GM03348 (cell line): ENCODE measurements at regions not wholly inside any gene's neighbourhood (a gene's known extent, or its start where the extent isn't known, plus 50 kb on each side); places are given as distances from the start of the nearest gene placed in this dataset.

Experiments
- DNase-seq: peaks from one replicate; pipeline ENCODE4 v3.0.0; 2012; ENCODE audit warnings: low spot score

- DNase-seq: no peak
Observed at GRCh38 chr11:127230392-127230791, 229.8 kb upstream of the KIRREL3 start.

DNA sequence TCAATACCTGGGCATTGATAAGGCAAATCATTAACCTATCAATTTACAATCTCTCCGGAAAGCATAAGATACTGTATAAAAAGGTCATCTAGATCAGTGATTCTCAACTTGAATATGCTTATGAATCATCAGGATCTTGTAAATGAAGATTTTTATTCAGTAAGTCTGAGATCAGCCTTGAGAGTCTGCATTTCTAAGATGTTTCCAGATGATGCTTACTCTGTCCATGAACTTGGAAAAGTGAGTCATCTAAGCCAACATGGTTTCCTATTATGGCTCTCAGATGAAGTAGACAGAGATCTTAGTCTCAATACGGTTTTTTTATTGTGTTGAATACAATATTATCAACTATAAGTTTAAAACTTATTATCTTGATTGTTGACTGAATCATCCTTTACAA lies 226.4 kb upstream of the KIRREL3 start:
- no peak for DNase-seq

DNA sequence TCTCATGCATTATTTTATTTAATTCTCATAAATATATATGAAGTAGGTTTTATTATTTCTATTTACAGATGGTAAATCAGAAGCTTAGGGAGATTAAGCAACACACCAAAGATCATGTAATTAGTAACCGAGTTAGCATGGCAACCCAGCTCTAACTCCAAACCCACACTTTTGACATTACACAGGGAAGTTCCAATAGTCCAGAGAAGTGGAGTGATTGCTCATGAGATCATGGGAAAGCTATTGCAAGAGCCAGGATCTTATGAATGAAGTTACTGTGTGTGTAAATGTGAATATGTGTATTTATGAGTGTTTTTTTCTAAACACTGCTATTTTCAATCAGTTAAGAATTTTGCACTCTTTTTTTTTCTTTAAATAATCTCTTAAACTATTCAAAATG lies 225.8 kb upstream of the KIRREL3 start:
- DNase-seq: no peak

- DNase-seq: no peak
Observed at GRCh38 chr11:127225619-127226018, 225.0 kb upstream of the KIRREL3 start.

- DNase-seq: no peak
Observed at GRCh38 chr11:127224276-127224675, 223.7 kb upstream of the KIRREL3 start.

DNA sequence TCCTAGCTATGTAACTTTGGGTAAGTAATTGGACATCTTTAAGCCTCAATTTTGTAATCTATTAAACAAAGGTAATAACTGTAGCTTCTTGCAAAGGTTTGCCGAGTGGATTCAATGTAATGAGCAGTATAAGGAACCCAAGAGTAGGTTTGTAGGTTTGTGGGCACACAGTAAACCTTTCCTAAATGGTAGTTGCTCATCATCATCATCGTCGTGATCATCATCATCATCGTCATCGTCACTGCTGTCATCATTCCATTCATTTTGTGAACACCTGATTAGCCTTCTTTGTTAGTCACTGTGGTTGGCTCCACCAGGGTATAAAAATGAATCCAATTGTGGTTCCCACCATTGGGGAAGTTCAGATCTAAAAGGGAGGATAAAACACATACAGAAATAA lies 223.1 kb upstream of the KIRREL3 start:
- DNase-seq: no peak

DNA sequence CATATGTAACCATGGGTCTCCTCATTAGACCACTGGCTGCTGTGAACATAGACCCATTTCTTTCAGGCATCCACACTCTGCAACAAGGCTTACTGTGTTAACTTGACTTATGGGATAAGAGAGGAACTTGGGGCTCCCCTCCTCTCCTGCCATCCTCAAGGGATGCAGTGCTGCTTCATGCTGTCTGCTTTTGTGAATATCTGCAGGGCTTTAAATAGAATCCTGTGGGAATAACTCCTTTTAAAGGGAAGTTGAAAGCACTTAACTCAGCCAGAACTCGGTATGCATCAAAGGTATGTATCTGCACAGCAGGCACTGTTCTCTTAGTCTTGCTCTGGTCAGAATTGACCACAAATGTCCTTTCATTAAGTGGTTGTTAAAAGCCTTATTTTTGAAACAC lies 222.5 kb upstream of the KIRREL3 start:
- DNase-seq: no peak

GRCh38 chr11:127219704-127220103 lies 219.1 kb upstream of the KIRREL3 start:
- no peak for DNase-seq

- DNase-seq: no peak
Observed at GRCh38 chr11:127218275-127218608, 217.7 kb upstream of the KIRREL3 start.

GRCh38 chr11:127217452-127218274 lies 217.1 kb upstream of the KIRREL3 start:
- DNase-seq: no peak

- DNase-seq: no peak
Observed at GRCh38 chr11:127205688-127206217, 205.2 kb upstream of the KIRREL3 start.

DNA sequence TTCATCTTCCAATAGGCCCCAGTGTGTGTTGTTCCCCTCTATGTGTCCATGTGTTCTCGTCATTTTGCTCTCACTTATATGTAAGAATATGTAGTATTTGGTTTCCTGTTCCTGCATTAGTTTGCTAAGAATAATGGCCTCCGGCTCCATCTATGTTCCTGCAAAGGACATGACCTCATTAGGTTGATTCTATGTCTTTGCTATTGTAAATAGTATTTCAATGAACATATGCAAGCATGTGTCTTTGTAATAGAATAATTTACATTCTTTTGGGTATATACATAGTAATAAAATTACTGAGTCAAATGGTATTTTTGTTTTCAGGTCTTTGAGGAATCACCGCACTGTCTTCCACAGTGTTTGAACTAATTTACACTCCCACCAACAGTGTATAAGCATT lies 202.9 kb upstream of the KIRREL3 start:
- no peak for DNase-seq

DNA sequence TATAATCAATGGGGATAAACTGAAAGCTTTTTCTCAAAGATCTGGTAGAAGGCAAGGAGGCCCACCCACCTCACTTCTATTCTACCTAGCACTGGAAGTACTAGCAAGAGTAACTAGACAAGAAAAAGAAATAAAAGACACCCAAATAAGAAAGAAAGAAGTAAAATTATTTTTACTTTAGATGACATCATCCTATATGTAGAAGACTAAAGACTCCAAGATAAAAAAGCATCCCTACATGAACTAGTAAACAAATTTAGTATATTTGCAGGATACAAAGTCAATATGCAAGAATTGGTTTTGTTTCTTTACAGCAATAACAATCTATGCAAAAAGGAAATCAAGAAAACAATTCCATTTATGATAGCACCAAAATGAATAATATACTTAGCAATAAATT lies 201.5 kb upstream of the KIRREL3 start:
- no peak for DNase-seq

- DNase-seq: no peak
Observed at GRCh38 chr11:127199306-127199801, 198.8 kb upstream of the KIRREL3 start.

DNA sequence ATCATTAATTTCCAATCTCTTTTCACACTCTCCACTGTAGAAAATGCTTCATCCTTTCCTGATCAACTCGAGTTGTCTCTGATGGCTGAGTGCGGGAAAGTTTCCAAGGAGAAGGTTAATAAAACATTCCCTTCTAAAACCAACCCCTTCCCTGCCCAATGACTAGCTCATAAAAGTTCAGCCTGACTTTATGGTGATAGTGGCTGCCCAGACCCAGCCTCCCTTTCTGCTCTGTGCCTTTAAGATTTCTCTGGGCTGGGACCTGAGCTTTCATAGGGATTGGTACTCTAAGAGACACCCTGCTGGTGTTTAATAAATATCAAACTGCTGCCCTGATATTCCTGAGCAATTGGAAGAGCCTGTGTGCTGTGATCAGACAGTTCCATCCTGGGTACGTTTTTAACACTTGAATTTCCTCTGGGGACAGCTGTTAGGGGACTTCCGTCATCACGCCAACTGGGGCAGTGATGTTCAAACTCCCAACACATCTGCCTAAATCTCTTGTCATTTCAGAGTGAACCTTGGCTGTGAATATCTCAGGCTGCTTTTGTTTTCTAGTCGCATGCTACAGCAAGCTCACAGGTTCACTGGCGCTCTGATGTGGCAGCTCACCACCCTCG lies 195.0 kb upstream of the KIRREL3 start:
- DNase-seq: no peak

DNA sequence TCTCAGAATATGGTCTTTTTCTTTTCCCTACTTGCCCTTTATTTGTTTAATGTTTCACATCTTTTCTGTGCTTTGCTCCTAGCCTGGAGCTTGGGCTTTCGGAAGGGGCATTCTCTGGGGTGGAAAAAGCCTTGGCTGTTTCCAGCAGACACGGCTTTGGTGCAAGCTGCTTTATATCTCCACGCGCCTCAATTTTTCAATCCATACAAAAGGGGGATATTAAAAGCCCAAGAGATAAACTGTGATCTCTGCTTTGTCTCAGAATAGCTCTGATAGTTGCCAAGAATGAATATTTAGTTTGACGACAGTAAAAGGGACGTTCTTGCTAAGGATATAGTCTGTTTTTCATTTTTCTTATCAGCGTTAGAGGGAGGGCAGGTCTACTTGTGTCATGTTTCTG lies 194.0 kb upstream of the KIRREL3 start:
- DNase-seq: no peak

DNA sequence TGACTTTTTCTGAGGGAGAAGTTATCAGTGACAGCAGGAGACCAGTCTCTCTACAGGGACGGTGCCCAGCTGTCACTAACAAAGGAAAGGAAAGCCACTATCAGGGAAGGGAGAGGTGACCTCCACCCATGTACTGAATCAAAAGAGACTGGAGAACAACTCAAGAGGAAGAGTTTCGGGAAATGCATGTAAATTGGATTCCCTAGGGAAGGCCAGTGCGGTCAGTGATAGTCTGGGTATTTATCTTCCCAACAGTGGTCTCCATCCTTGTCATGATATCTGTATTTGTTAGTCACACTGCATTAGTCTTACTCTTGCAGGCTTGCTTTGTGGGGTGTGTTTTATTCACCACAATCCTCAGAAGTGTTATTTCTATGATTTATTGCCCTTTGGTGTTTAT lies 193.4 kb upstream of the KIRREL3 start:
- DNase-seq: no peak

DNA sequence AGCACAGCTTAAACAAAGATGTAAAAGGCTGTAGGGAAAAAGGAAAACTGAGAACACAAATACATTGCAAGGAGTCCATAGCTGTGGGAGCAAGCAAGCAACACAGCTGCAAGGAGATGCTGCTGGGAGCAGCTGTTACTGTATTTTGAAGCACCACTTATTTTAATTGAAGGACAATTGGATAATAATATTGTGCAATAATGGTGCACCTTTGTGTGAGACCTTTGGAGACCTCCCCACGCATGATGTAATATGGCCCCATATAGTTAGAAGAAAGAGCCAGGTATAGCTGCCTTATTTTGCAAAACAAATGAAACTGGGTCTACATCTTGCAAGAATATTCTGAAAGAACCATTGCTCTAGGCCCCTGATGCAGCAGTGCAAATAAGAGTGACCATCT lies 191.1 kb upstream of the KIRREL3 start:
- DNase-seq: no peak

- no peak for DNase-seq
Observed at GRCh38 chr11:127191261-127191660, 190.7 kb upstream of the KIRREL3 start.

DNA sequence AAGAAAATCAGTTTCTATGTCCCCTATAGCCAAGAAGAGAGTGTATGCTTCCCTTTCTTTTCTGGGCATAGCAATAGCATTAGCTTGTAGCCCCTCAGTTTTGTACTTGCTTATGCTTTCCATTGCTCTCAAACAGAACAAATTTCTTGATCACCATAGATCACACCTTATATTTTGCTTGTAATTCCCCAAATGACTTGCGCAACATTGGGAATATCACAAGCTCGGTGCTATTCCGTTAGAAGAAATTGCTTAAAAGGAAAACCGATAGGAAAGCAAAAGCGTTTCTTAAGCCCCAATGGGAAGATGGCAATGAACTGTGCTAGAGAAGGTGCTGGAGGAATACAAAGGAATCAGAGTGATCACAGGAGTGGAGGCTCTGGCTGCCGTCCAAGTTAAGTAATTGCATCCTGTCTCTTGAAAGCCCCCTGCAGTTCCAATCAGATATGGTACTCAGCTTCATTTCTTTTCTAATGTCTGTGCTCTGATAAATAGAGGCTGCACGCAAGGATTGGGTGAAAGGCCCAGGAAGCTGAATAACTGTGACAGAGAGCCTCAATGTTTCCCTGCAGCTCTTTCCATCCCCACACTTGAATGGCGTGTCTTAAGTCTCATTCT lies 182.1 kb upstream of the KIRREL3 start:
- DNase-seq: no peak

DNA sequence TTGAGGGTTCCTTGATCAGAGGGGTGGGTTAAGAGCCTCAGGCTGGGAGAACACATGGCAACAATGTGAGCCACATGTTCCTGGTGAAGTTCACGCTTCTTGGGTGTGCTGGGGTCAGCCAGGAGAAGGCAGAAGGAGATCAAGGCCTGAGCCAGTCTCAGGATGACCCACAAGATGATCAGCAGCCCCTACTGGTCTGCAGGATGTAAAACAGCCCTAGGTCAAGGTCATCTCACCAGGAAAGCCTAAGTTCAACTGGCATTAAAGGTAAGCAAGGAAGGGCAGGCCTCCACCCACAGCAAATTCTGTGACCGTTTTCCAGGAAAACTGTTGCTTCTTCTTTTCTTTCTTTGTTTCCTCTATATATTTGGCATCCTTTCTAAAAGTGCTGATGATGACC lies 156.7 kb upstream of the KIRREL3 start:
- no peak for DNase-seq

DNA sequence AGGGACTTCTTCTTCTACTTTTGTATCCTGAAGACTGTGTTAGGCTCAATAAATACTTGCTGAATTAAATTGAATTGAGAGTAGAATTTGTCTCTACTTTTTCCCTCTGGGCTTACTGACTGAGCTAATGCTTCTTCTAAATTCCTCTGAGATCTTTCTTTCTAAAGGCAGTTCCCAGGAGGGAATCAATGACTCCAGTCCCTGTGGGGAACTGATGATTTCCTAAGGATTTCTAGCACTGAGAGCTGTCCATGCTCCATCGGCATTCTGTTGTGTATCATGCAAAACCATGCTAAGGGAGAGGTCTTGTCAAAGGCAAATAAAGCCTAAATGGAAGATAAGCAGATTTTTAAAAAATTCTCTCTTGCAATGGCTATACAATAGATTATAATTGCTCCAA lies 148.8 kb upstream of the KIRREL3 start:
- DNase-seq: no peak

- no peak for DNase-seq
Observed at GRCh38 chr11:127143251-127143650, 142.7 kb upstream of the KIRREL3 start.
